GM23338 (cell line): ENCODE measurements at regions not wholly inside any gene's neighbourhood (a gene's known extent, or its start where the extent isn't known, plus 50 kb on each side); places are given as distances from the start of the nearest gene placed in this dataset.

ENCODE experiments used
- CREB1 ChIP-seq: fragments of 250-450 bp; sonication (Bioruptor Pico); IDR thresholded peaks from 2 replicates; pipeline ENCODE4 v1.5.0; 2020; ENCODE audit warnings: low read depth, mild to moderate bottlenecking, moderate library complexity
- EZH2 ChIP-seq: fragments of 200-600 bp; sonication (generic); IDR thresholded peaks from one replicate; pipeline ENCODE4 v1.8.0; 2017; ENCODE audit warnings: antibody characterized with exemption, mild to moderate bottlenecking, low read depth; ENCODE audit not compliant: unreplicated experiment
- EZH2phosphoT487 ChIP-seq: fragments of 200-600 bp; sonication (generic); IDR thresholded peaks from one replicate; pipeline ENCODE4 v1.8.1; 2018; ENCODE audit warnings: antibody characterized with exemption; ENCODE audit not compliant: unreplicated experiment
- JUNB ChIP-seq: IDR thresholded peaks from one replicate; pipeline ENCODE4 v1.6.1; 2016; ENCODE audit warnings: antibody characterized with exemption; ENCODE audit not compliant: unreplicated experiment
- POLR2AphosphoS5 ChIP-seq: IDR thresholded peaks from 2 replicates; pipeline ENCODE4 v1.6.1; 2016; ENCODE audit warnings: antibody characterized with exemption, low read depth
- TF ChIP-seq, protein P1 (sequence below), 2 experiments: fragments of 200-600 bp in 1 of 2; sonication (generic) in 1 of 2; conservative IDR thresholded peaks; 2 replicates each; pipeline versions ENCODE4 v1.5.1 to v1.6.1; 2016 to 2017; ENCODE audit warnings: antibody characterized with exemption in 2 of 2, low read depth in 2 of 2, mild to moderate bottlenecking in 2 of 2, moderate library complexity in 1 of 2
- TF ChIP-seq, protein P2 (sequence below): IDR thresholded peaks from one replicate; pipeline ENCODE4 v1.6.1; 2018; ENCODE audit warnings: antibody characterized with exemption; ENCODE audit not compliant: unreplicated experiment

DNA sequence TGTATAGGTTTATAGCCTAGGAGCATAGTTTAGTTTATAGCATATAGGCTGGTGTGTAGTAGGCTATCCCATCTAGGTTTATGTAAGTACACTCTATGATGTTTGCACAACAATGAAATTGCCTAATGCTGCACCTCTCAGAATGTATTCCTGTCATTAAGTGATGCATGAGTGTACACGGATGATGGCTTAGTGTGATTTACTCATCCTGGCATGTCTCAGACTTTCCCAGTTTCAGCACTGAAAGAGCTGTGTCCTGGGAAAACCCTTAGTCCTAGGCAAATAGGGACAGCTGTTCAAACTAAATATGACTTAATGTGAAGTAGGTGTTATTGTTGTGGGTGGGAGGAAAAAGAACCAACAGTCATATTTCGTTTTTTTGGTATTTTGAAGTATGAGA, 264.9 kb upstream of the MAGEB18 start:
- TF ChIP-seq POLR2AphosphoS5 (no peak), EZH2 (no peak), JUNB (no peak), EZH2phosphoT487 (no peak), CREB1 (CRISPR knock-in tag) (no peak)
- TF ChIP-seq, protein P1, sequence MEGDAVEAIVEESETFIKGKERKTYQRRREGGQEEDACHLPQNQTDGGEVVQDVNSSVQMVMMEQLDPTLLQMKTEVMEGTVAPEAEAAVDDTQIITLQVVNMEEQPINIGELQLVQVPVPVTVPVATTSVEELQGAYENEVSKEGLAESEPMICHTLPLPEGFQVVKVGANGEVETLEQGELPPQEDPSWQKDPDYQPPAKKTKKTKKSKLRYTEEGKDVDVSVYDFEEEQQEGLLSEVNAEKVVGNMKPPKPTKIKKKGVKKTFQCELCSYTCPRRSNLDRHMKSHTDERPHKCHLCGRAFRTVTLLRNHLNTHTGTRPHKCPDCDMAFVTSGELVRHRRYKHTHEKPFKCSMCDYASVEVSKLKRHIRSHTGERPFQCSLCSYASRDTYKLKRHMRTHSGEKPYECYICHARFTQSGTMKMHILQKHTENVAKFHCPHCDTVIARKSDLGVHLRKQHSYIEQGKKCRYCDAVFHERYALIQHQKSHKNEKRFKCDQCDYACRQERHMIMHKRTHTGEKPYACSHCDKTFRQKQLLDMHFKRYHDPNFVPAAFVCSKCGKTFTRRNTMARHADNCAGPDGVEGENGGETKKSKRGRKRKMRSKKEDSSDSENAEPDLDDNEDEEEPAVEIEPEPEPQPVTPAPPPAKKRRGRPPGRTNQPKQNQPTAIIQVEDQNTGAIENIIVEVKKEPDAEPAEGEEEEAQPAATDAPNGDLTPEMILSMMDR (conservative IDR thresholded peaks at IDR 0.05; ENCODE audit: low read depth in 2 of 2) = no peak
- TF ChIP-seq, protein P2, sequence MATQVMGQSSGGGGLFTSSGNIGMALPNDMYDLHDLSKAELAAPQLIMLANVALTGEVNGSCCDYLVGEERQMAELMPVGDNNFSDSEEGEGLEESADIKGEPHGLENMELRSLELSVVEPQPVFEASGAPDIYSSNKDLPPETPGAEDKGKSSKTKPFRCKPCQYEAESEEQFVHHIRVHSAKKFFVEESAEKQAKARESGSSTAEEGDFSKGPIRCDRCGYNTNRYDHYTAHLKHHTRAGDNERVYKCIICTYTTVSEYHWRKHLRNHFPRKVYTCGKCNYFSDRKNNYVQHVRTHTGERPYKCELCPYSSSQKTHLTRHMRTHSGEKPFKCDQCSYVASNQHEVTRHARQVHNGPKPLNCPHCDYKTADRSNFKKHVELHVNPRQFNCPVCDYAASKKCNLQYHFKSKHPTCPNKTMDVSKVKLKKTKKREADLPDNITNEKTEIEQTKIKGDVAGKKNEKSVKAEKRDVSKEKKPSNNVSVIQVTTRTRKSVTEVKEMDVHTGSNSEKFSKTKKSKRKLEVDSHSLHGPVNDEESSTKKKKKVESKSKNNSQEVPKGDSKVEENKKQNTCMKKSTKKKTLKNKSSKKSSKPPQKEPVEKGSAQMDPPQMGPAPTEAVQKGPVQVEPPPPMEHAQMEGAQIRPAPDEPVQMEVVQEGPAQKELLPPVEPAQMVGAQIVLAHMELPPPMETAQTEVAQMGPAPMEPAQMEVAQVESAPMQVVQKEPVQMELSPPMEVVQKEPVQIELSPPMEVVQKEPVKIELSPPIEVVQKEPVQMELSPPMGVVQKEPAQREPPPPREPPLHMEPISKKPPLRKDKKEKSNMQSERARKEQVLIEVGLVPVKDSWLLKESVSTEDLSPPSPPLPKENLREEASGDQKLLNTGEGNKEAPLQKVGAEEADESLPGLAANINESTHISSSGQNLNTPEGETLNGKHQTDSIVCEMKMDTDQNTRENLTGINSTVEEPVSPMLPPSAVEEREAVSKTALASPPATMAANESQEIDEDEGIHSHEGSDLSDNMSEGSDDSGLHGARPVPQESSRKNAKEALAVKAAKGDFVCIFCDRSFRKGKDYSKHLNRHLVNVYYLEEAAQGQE = no peak
